ENCODE measurements at regions not wholly inside any gene's neighbourhood (a gene's known extent, or its start where the extent isn't known, plus 50 kb on each side); places are given as distances from the start of the nearest gene placed in this dataset.

DNA sequence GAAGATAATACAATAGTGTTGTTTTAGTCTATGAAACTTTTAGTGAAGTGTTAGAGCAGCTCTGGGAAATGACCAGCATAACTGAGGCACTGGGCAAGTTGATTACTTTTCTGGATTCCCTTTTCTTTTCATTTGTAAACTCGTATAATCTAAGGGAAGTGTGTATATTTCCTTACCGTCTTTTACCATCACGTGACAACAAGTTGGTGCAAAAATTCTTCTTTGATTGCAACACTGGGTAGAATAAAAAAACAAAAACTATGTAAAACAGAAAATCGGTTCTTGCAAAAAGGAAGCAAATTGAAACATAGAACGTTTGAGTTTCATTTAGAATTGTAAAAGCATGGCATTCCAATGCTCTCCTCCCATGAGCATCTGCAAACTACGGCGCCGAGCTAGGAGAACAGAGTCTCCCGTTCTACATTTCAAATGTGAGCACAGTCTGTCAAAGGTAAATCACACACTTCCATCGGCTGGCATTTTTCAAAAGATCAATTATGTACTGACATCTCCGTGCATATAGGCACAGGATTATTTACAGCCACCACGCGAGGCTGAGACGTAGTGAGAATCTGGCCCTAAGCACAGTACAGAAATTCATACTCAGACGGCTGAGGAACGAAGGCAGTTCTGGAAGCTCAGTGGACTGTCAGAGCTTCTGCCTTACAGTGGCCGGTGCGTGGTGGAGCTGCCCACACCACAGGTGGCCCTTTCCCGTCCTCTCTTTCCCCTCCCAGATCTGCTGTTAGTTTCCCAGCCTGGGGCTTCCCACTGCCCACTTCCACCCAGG is 314.0 kb downstream of the BMP7 start:
- TF ChIP-seq TAF1 (IDR thresholded peaks at IDR 0.05; ENCODE audit: borderline replicate concordance, low read depth, low read length) = no peak
- TF ChIP-seq POLR2AphosphoS2 (IDR thresholded peaks at IDR 0.05; ENCODE audit: low read depth, low read length) = no peak
- TF ChIP-seq, protein P1, sequence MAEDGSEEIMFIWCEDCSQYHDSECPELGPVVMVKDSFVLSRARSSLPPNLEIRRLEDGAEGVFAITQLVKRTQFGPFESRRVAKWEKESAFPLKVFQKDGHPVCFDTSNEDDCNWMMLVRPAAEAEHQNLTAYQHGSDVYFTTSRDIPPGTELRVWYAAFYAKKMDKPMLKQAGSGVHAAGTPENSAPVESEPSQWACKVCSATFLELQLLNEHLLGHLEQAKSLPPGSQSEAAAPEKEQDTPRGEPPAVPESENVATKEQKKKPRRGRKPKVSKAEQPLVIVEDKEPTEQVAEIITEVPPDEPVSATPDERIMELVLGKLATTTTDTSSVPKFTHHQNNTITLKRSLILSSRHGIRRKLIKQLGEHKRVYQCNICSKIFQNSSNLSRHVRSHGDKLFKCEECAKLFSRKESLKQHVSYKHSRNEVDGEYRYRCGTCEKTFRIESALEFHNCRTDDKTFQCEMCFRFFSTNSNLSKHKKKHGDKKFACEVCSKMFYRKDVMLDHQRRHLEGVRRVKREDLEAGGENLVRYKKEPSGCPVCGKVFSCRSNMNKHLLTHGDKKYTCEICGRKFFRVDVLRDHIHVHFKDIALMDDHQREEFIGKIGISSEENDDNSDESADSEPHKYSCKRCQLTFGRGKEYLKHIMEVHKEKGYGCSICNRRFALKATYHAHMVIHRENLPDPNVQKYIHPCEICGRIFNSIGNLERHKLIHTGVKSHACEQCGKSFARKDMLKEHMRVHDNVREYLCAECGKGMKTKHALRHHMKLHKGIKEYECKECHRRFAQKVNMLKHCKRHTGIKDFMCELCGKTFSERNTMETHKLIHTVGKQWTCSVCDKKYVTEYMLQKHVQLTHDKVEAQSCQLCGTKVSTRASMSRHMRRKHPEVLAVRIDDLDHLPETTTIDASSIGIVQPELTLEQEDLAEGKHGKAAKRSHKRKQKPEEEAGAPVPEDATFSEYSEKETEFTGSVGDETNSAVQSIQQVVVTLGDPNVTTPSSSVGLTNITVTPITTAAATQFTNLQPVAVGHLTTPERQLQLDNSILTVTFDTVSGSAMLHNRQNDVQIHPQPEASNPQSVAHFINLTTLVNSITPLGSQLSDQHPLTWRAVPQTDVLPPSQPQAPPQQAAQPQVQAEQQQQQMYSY (CRISPR knock-in tag; IDR thresholded peaks at IDR 0.05) = no peak
